GM18520 (cell line): ENCODE measurements at regions not wholly inside any gene's neighbourhood (a gene's known extent, or its start where the extent isn't known, plus 50 kb on each side); places are given as distances from the start of the nearest gene placed in this dataset.

ENCODE experiments used
- ATAC-seq: cut with Tn5 transposase; IDR thresholded peaks from one replicate; pipeline ENCODE4 v1.9.1; 2021; ENCODE audit not compliant: unreplicated experiment

- no peak for ATAC-seq
Observed at GRCh38 chr2:163281717-163282116, 443.1 kb upstream of the KCNH7 start.

- ATAC-seq, result no peak
Observed at GRCh38 chr2:163269374-163270021, 430.9 kb upstream of the KCNH7 start.

- no peak for ATAC-seq
Observed at GRCh38 chr2:163266772-163267171, 428.2 kb upstream of the KCNH7 start.

GRCh38 chr2:163265562-163265961, 427.0 kb upstream of the KCNH7 start:
- ATAC-seq, result no peak

GRCh38 chr2:163264341-163264740, 425.8 kb upstream of the KCNH7 start:
- ATAC-seq, result no peak

GRCh38 chr2:163259489-163259888, 420.9 kb upstream of the KCNH7 start:
- no peak for ATAC-seq

- no peak for ATAC-seq
Observed at GRCh38 chr2:163255086-163255485, 416.5 kb upstream of the KCNH7 start.

GRCh38 chr2:163253621-163254285, 415.2 kb upstream of the KCNH7 start:
- ATAC-seq, result no peak

- no peak for ATAC-seq
Observed at GRCh38 chr2:163252199-163252598, 413.6 kb upstream of the KCNH7 start.

- no peak for ATAC-seq
Observed at GRCh38 chr2:163248376-163249253, 410.0 kb upstream of the KCNH7 start.

GRCh38 chr2:163247847-163248220, 409.3 kb upstream of the KCNH7 start:
- no peak for ATAC-seq

- no peak for ATAC-seq
Observed at GRCh38 chr2:163247156-163247846, 408.7 kb upstream of the KCNH7 start.

GRCh38 chr2:163246135-163246534, 407.6 kb upstream of the KCNH7 start:
- ATAC-seq, result no peak

GRCh38 chr2:163236553-163236952, 398.0 kb upstream of the KCNH7 start:
- ATAC-seq, result no peak

- ATAC-seq, result no peak
Observed at GRCh38 chr2:163231666-163232065, 393.1 kb upstream of the KCNH7 start.

- ATAC-seq, result no peak
Observed at GRCh38 chr2:163213661-163214081, 375.1 kb upstream of the KCNH7 start.

GRCh38 chr2:163210430-163210918, 371.9 kb upstream of the KCNH7 start:
- no peak for ATAC-seq

GRCh38 chr2:163207693-163208370, 369.3 kb upstream of the KCNH7 start:
- ATAC-seq, result no peak

- no peak for ATAC-seq
Observed at GRCh38 chr2:163205589-163206254, 367.2 kb upstream of the KCNH7 start.

- no peak for ATAC-seq
Observed at GRCh38 chr2:163200741-163201140, 362.2 kb upstream of the KCNH7 start.
